ENCODE measurements at regions not wholly inside any gene's neighbourhood (a gene's known extent, or its start where the extent isn't known, plus 50 kb on each side); places are given as distances from the start of the nearest gene placed in this dataset.

DNA sequence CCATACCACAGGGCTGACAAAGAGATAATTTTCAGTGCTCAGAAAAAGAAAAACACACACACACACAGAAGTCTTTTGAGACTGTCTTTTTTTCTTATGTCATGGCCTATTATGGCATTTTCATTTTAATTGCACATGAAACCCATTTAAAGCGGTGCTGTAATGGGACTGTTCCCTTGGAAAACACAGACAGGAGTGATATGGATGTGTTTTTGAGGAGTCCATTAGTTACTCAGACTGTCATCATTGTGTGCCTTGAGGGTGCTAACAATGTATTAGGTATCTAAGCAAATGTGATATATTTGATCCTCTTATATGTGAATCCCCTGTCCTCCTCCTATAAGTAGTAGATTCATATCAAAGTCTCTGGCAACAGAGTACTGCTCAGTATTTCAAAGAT is 642.0 kb upstream of the WWC1 start:
- Histone ChIP-seq H3K9me2 (replicated peaks; ENCODE audit: insufficient read depth) (no peaks in the 10 kb centered on the region), H3K36me3 (replicated peaks; ENCODE audit: insufficient read depth, low read depth) (no peaks in the 10 kb centered on the region), H3K4me3 (no peak overlapping the region), H3K9me3 (ENCODE audit: low read depth) (no peaks in the 10 kb centered on the region), H3K4me2 (no peak overlapping the region), H3K27me3 (no peaks in the 10 kb centered on the region), H3K79me2 (no peaks in the 10 kb centered on the region), H4K20me1 (ENCODE audit: insufficient read depth, poor library complexity, severe bottlenecking) (no peaks in the 10 kb centered on the region), H2AFZ (no peak overlapping the region), H3K4me1 (ENCODE audit: insufficient read depth) (no peaks in the 10 kb centered on the region), H3K27ac (no peak overlapping the region)
- WGBS (ENCODE audit: low lambda C conversion rate, missing lambda C conversion rate): 93% methylated on average over 1 of the region's 1 CpG
- TF ChIP-seq, protein P1, sequence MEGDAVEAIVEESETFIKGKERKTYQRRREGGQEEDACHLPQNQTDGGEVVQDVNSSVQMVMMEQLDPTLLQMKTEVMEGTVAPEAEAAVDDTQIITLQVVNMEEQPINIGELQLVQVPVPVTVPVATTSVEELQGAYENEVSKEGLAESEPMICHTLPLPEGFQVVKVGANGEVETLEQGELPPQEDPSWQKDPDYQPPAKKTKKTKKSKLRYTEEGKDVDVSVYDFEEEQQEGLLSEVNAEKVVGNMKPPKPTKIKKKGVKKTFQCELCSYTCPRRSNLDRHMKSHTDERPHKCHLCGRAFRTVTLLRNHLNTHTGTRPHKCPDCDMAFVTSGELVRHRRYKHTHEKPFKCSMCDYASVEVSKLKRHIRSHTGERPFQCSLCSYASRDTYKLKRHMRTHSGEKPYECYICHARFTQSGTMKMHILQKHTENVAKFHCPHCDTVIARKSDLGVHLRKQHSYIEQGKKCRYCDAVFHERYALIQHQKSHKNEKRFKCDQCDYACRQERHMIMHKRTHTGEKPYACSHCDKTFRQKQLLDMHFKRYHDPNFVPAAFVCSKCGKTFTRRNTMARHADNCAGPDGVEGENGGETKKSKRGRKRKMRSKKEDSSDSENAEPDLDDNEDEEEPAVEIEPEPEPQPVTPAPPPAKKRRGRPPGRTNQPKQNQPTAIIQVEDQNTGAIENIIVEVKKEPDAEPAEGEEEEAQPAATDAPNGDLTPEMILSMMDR (IDR thresholded peaks at IDR 0.05; ENCODE audit: poor library complexity): no peak
- TF ChIP-seq EZH2 (IDR thresholded peaks at IDR 0.05; ENCODE audit: borderline replicate concordance) (no peak), EZH2phosphoT487 (IDR thresholded peaks at IDR 0.05; ENCODE audit: low read depth, severe bottlenecking, unreplicated experiment) (no peak)
- no peak for DNase-seq (ENCODE audit: low spot score)

DNA sequence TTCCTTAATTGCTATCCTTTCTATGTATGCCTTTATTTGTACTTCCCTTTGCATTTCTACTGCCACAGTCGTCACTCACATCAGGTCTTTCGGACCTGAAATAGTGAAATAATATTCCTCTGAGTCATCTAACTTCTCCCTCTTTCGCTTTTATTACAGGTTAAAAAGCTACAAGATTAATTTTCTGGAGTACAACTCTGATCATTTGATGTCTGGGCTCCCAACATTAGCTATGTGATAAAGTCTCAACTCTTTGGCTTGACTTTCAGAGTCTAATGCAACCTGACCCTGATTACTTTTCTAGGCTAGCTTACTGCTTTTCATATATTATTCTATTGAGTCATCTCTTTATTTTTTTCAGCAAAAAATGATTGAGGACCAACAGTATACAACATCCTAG is 638.8 kb upstream of the WWC1 start:
- no peak for DNase-seq (ENCODE audit: low spot score)
- no peak overlapping the region for H3K27ac ChIP-seq
- no peak overlapping the region for H3K4me2 ChIP-seq
- no peaks in the 10 kb centered on the region for H3K79me2 ChIP-seq
- no peaks in the 10 kb centered on the region for H3K27me3 ChIP-seq
- H4K20me1 ChIP-seq (ENCODE audit: insufficient read depth, poor library complexity, severe bottlenecking): no peaks in the 10 kb centered on the region
- H2AFZ ChIP-seq: no peak overlapping the region
- TF ChIP-seq EZH2 (IDR thresholded peaks at IDR 0.05; ENCODE audit: borderline replicate concordance) (no peak), EZH2phosphoT487 (IDR thresholded peaks at IDR 0.05; ENCODE audit: low read depth, severe bottlenecking, unreplicated experiment) (no peak)
- TF ChIP-seq, protein P1 (IDR thresholded peaks at IDR 0.05; ENCODE audit: poor library complexity): no peak
- WGBS (ENCODE audit: low lambda C conversion rate, missing lambda C conversion rate): 86% methylated on average over 3 of the region's 3 CpGs
- H3K9me3 ChIP-seq (ENCODE audit: low read depth): no peaks in the 10 kb centered on the region
- no peaks in the 10 kb centered on the region for H3K36me3 ChIP-seq (replicated peaks; ENCODE audit: insufficient read depth, low read depth)
- no peaks in the 10 kb centered on the region for H3K4me1 ChIP-seq (ENCODE audit: insufficient read depth)
- no peaks in the 10 kb centered on the region for H3K9me2 ChIP-seq (replicated peaks; ENCODE audit: insufficient read depth)
- no peak overlapping the region for H3K4me3 ChIP-seq

DNA sequence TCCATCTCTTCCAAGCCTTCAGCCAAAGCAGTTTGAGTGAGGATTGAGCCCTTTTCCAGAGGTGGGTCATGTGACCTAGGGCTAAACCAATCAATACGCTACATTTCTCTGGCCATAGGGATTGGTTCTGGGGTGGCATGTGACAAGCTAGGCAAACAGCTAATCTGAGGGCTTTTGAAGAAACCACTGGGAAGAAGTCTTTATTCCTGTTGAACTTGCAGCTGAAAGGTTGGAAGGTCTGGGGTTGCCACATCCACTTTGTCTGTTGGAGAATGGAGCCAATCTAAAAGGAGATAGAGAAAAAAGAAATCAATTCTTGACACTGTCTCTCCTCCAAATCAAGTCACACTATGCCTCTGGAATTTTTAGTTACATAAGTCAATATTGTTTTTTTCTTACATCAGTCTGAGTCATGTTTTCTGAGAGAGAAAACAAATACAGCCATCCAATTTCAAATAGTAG is 637.8 kb upstream of the WWC1 start:
- Histone ChIP-seq H3K4me1 (ENCODE audit: insufficient read depth) (no peaks in the 10 kb centered on the region), H3K36me3 (replicated peaks; ENCODE audit: insufficient read depth, low read depth) (no peaks in the 10 kb centered on the region), H3K4me3 (no peak overlapping the region), H3K9me3 (ENCODE audit: low read depth) (no peaks in the 10 kb centered on the region), H3K79me2 (no peaks in the 10 kb centered on the region), H3K27ac (no peak overlapping the region), H3K9me2 (replicated peaks; ENCODE audit: insufficient read depth) (no peaks in the 10 kb centered on the region), H2AFZ (no peak overlapping the region), H3K27me3 (no peaks in the 10 kb centered on the region), H3K4me2 (no peak overlapping the region), H4K20me1 (ENCODE audit: insufficient read depth, poor library complexity, severe bottlenecking) (no peaks in the 10 kb centered on the region)
- WGBS (ENCODE audit: low lambda C conversion rate, missing lambda C conversion rate): 100% methylated on average over 1 of the region's 1 CpG
- TF ChIP-seq EZH2phosphoT487 (IDR thresholded peaks at IDR 0.05; ENCODE audit: low read depth, severe bottlenecking, unreplicated experiment): no peak
- no peak for TF ChIP-seq EZH2 (IDR thresholded peaks at IDR 0.05; ENCODE audit: borderline replicate concordance)
- TF ChIP-seq, protein P1 (IDR thresholded peaks at IDR 0.05; ENCODE audit: poor library complexity): no peak
- no peak for DNase-seq (ENCODE audit: low spot score)

DNA sequence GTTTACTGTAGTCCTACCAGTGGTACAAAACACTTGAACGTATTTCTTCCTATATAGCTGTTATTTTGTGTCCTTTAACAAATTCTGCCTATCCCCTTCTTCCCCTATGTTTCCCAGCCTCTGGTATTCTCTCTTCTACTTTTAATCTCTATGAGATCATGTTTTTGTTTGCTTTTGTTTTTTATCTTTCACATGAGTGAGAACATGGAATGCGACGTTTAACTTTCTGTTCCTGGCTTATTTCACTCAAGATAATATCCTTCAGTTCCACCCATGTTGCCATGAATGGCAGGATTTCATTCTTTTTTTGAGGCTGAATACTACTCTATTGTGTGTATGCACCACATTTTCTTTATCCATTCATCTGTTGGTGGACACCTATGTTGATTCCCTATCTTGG is 634.4 kb upstream of the WWC1 start:
- Histone ChIP-seq H3K4me2 (no peak overlapping the region), H4K20me1 (ENCODE audit: insufficient read depth, poor library complexity, severe bottlenecking) (no peaks in the 10 kb centered on the region), H3K9me3 (ENCODE audit: low read depth) (no peaks in the 10 kb centered on the region), H3K79me2 (no peaks in the 10 kb centered on the region), H3K27ac (no peak overlapping the region), H3K4me1 (ENCODE audit: insufficient read depth) (no peaks in the 10 kb centered on the region), H3K27me3 (no peaks in the 10 kb centered on the region), H2AFZ (no peak overlapping the region), H3K4me3 (no peak overlapping the region), H3K9me2 (replicated peaks; ENCODE audit: insufficient read depth) (no peaks in the 10 kb centered on the region), H3K36me3 (replicated peaks; ENCODE audit: insufficient read depth, low read depth) (no peaks in the 10 kb centered on the region)
- TF ChIP-seq EZH2phosphoT487 (IDR thresholded peaks at IDR 0.05; ENCODE audit: low read depth, severe bottlenecking, unreplicated experiment) (no peak), EZH2 (IDR thresholded peaks at IDR 0.05; ENCODE audit: borderline replicate concordance) (no peak)
- TF ChIP-seq, protein P1 (IDR thresholded peaks at IDR 0.05; ENCODE audit: poor library complexity): no peak
- 55% methylated on average over 3 of the region's 3 CpGs for WGBS (ENCODE audit: low lambda C conversion rate, missing lambda C conversion rate)
- no peak for DNase-seq (ENCODE audit: low spot score)

Data from hepatocyte (in vitro differentiated cells).